Endothelial cell of umbilical vein (primary cell): ENCODE measurements at regions not wholly inside any gene's neighbourhood (a gene's known extent, or its start where the extent isn't known, plus 50 kb on each side); places are given as distances from the start of the nearest gene placed in this dataset.

Source experiments
- BruUV-seq: library from RNA; stranded (reverse); fragments of 400-500 nt; replicated peaks from 2 replicates; lab custom pipeline; 2021; lab: Mats Ljungman, UMichigan
- CTCF ChIA-PET: fragments of 300-600, 350-600 bp; sonication (Branson Sonifier 250); formaldehyde crosslinking; loops from one replicate; lab custom pipeline; 2021; ENCODE audit warnings: antibody characterized with exemption, inconsistent platforms; lab: Charles Lee
- POLR2A ChIA-PET: fragments of 300-600, 350-600 bp; sonication (Branson Sonifier 250); formaldehyde crosslinking; loops from one replicate; lab custom pipeline; 2021; ENCODE audit warnings: antibody characterized with exemption, inconsistent platforms; lab: Charles Lee
- DNase-seq: peaks from one replicate; pipeline ENCODE4 v3.0.0-alpha.2; 2011; ENCODE audit warnings: low read depth, low spot score
- FAIRE-seq: peaks from 2 replicates; lab custom pipeline; 2011; peaks lifted over from hg19 to GRCh38; lab: Jason Lieb, UNC
- H2AFZ ChIP-seq: 2 replicates; pipeline ENCODE4 v1.6.0; 2012; ENCODE audit warnings: low read depth, low read length, control low read depth, inconsistent platforms
- H3K27ac ChIP-seq: 2 replicates; pipeline ENCODE4 v1.5.1; 2011; ENCODE audit warnings: low read depth, mild to moderate bottlenecking, control low read depth, low read length, moderate library complexity; ENCODE audit not compliant: insufficient read depth
- H3K27me3 ChIP-seq, 2 experiments: 2 replicates each; pipeline versions ENCODE4 v1.6.0 to v1.6.1; 2011; ENCODE audit warnings: low read length in 2 of 2, mixed read lengths in 1 of 2; ENCODE audit not compliant: control insufficient read depth in 2 of 2, insufficient read depth in 2 of 2
- H3K36me3 ChIP-seq, 2 experiments: 2 replicates in 1 of 2; 3 replicates in 1 of 2; pipeline ENCODE4 v1.5.1; 2011; ENCODE audit warnings: low read length in 2 of 2, mild to moderate bottlenecking in 1 of 2, moderate library complexity in 1 of 2; ENCODE audit not compliant: control insufficient read depth in 2 of 2, insufficient read depth in 2 of 2; ENCODE audit errors: extremely low read depth in 1 of 2
- H3K4me1 ChIP-seq: 3 replicates; pipeline ENCODE4 v1.5.1; 2011; ENCODE audit warnings: mild to moderate bottlenecking, low read length; ENCODE audit not compliant: control insufficient read depth, insufficient read depth; ENCODE audit errors: extremely low read depth
- H3K4me2 ChIP-seq: 2 replicates; pipeline ENCODE4 v1.6.1; 2011; ENCODE audit warnings: low read length, control low read depth, mixed read lengths; ENCODE audit not compliant: insufficient read depth
- H3K4me3 ChIP-seq, 3 experiments: fragments of 200-600 bp in 1 of 3; sonication (generic), shearing (Covaris generic) in 1 of 3; replicated peaks in 1 of 3; 2 replicates each; pipeline ENCODE4 v1.5.1; 2011 to 2016; ENCODE audit warnings: control low read depth in 3 of 3, low read length in 3 of 3, mild to moderate bottlenecking in 2 of 3, inconsistent platforms in 1 of 3, low read depth in 1 of 3, moderate library complexity in 1 of 3; ENCODE audit not compliant: insufficient read depth in 1 of 3
- H3K79me2 ChIP-seq: 2 replicates; pipeline ENCODE4 v1.6.0; 2012; ENCODE audit warnings: low read length, inconsistent platforms; ENCODE audit not compliant: control insufficient read depth, insufficient read depth
- H3K9ac ChIP-seq: replicated peaks from 2 replicates; pipeline ENCODE3; 2011; ENCODE audit warnings: low read length, control low read depth; ENCODE audit not compliant: insufficient read depth; ENCODE audit errors: extremely low read depth
- H3K9me1 ChIP-seq: replicated peaks from 3 replicates; pipeline ENCODE4 v1.6.0; 2011; ENCODE audit warnings: mild to moderate bottlenecking, low read length; ENCODE audit not compliant: control insufficient read depth, insufficient read depth; ENCODE audit errors: extremely low read depth
- H3K9me3 ChIP-seq: replicated peaks from 2 replicates; pipeline ENCODE4 v1.5.1; 2012; ENCODE audit warnings: low read length, inconsistent platforms; ENCODE audit not compliant: control insufficient read depth, insufficient read depth
- H4K20me1 ChIP-seq: replicated peaks from 2 replicates; pipeline ENCODE3; 2011; ENCODE audit warnings: mild to moderate bottlenecking, low read length; ENCODE audit not compliant: control insufficient read depth, insufficient read depth; ENCODE audit errors: extremely low read depth
- EZH2 ChIP-seq: IDR thresholded peaks from 2 replicates; pipeline ENCODE4 v1.6.1; 2012; ENCODE audit warnings: borderline replicate concordance, low read depth, mild to moderate bottlenecking, moderate library complexity, low read length, inconsistent platforms; ENCODE audit not compliant: severe bottlenecking
- GATA2 ChIP-seq: IDR thresholded peaks from 2 replicates; pipeline ENCODE4 v1.7.0; 2011; ENCODE audit warnings: low read depth, mild to moderate bottlenecking, moderate library complexity, mixed read lengths, low read length; ENCODE audit not compliant: insufficient read length, insufficient read depth
- JUN ChIP-seq: IDR thresholded peaks from 2 replicates; pipeline ENCODE4 v1.6.1; 2011; ENCODE audit warnings: borderline replicate concordance, low read depth; ENCODE audit not compliant: insufficient read length, insufficient read depth
- MAX ChIP-seq: IDR thresholded peaks from 2 replicates; pipeline ENCODE4 v1.6.1; 2011; ENCODE audit not compliant: insufficient read depth, insufficient read length
- MYC ChIP-seq: IDR thresholded peaks from one replicate; pipeline ENCODE4 v1.6.1; 2011; ENCODE audit warnings: mild to moderate bottlenecking, low read depth, low read length
- POLR2A ChIP-seq: IDR thresholded peaks from 2 replicates; pipeline ENCODE4 v1.6.1; 2012; ENCODE audit warnings: low read depth, mild to moderate bottlenecking, control low read depth, low read length
- POLR2AphosphoS5 ChIP-seq: IDR thresholded peaks from 2 replicates; pipeline ENCODE4 v1.6.1; 2012; ENCODE audit warnings: low read depth, mild to moderate bottlenecking, control low read depth, low read length, moderate library complexity; ENCODE audit not compliant: insufficient read depth
- dilution Hi-C: fragments of 300-500 bp; cut with MboI; formaldehyde crosslinking; loops from one replicate; pipeline ENCODE4 v1.15.0; 2019; ENCODE audit warnings: low sequenced_read_pairs; ENCODE audit not compliant: extremely low pct_ligation_motif_present
- intact Hi-C: fragments of 100-400 bp; cut with micrococcal nuclease; formaldehyde crosslinking; loops from one replicate; pipeline ENCODE4 v1.10.0; 2022
- TF ChIP-seq, protein P1 (sequence below), 2 donors: IDR thresholded peaks; 1 replicate in 1 of 2; 2 replicates in 1 of 2; pipeline ENCODE4 v1.5.1; 2011; ENCODE audit warnings: low read length in 2 of 2, mild to moderate bottlenecking in 2 of 2, moderate library complexity in 2 of 2, control low read depth in 1 of 2, inconsistent platforms in 1 of 2, low read depth in 1 of 2; ENCODE audit not compliant: insufficient read depth in 1 of 2; ENCODE audit errors: extremely low read depth in 1 of 2

GRCh38 chr4:11860996-11861395, 432.3 kb upstream of the HS3ST1 start:
- ChIA-PET CTCF (interaction anchor here (0.8 kb wide), 1 partner anchor 11 kb away, joined by 4 read pairs; no protein-coding TSS in a partner anchor), POLR2A (no interaction called here)
- no peak overlapping the region for H3K9ac ChIP-seq
- no TSS peak for BruUV-seq
- no peak overlapping the region for H3K4me2 ChIP-seq
- H3K9me1 ChIP-seq, result no peaks in the 10 kb centered on the region
- no peaks in the 10 kb centered on the region for H4K20me1 ChIP-seq
- H3K4me1 ChIP-seq, result no peaks in the 10 kb centered on the region
- TF ChIP-seq, protein P1, sequence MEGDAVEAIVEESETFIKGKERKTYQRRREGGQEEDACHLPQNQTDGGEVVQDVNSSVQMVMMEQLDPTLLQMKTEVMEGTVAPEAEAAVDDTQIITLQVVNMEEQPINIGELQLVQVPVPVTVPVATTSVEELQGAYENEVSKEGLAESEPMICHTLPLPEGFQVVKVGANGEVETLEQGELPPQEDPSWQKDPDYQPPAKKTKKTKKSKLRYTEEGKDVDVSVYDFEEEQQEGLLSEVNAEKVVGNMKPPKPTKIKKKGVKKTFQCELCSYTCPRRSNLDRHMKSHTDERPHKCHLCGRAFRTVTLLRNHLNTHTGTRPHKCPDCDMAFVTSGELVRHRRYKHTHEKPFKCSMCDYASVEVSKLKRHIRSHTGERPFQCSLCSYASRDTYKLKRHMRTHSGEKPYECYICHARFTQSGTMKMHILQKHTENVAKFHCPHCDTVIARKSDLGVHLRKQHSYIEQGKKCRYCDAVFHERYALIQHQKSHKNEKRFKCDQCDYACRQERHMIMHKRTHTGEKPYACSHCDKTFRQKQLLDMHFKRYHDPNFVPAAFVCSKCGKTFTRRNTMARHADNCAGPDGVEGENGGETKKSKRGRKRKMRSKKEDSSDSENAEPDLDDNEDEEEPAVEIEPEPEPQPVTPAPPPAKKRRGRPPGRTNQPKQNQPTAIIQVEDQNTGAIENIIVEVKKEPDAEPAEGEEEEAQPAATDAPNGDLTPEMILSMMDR (IDR thresholded peaks at IDR 0.05; ENCODE audit: extremely low read depth in 1 of 2, insufficient read depth in 1 of 2, low read depth in 1 of 2, low read length in 2 of 2), result no peak
- TF ChIP-seq POLR2A (no peak), POLR2AphosphoS5 (no peak), MYC (no peak), EZH2 (no peak), GATA2 (no peak), MAX (no peak), JUN (no peak)
- H3K36me3 ChIP-seq, result no peaks in the 10 kb centered on the region
- no peak for DNase-seq
- H3K79me2 ChIP-seq, result no peaks in the 10 kb centered on the region
- no peak overlapping the region for H3K27ac ChIP-seq
- dilution Hi-C loops (no loop called here), intact Hi-C loops (no loop called here)
- no peak for FAIRE-seq
- no peak overlapping the region for H2AFZ ChIP-seq
- H3K27me3 ChIP-seq, result no peaks in the 10 kb centered on the region
- no peaks in the 10 kb centered on the region for H3K9me3 ChIP-seq
- H3K4me3 ChIP-seq, result no peak overlapping the region
